CD14-positive monocyte (primary cell): ENCODE measurements at regions not wholly inside any gene's neighbourhood (a gene's known extent, or its start where the extent isn't known, plus 50 kb on each side); places are given as distances from the start of the nearest gene placed in this dataset.

Source experiments
- DNase-seq, 3 donors: peaks; one replicate each; pipeline ENCODE4 v3.0.0-alpha.2; 2011 to 2022
- H2AFZ ChIP-seq: 2 replicates; pipeline ENCODE4 v1.6.0; 2012; ENCODE audit warnings: mild to moderate bottlenecking, low read depth, low read length, inconsistent platforms; ENCODE audit not compliant: insufficient read depth, poor library complexity, severe bottlenecking
- H3K27ac ChIP-seq, 2 donors: 1 replicate in 1 of 2; 2 replicates in 1 of 2; pipeline ENCODE4 v1.5.1; 2012 to 2013; ENCODE audit warnings: low read length in 2 of 2, control low read depth in 1 of 2, inconsistent platforms in 1 of 2, low read depth in 1 of 2, mild to moderate bottlenecking in 1 of 2
- H3K27me3 ChIP-seq, 2 donors: one replicate each; pipeline versions ENCODE4 v1.6.0 to v1.6.1; 2011 to 2013; ENCODE audit warnings: low read length in 2 of 2; ENCODE audit not compliant: control insufficient read depth in 2 of 2, insufficient read depth in 2 of 2
- H3K36me3 ChIP-seq, 2 donors: replicated peaks in 1 of 2; 1 replicate in 1 of 2; 2 replicates in 1 of 2; pipeline versions ENCODE4 v1.5.1 to v1.6.1; 2012 to 2013; ENCODE audit warnings: low read length in 2 of 2, control low read depth in 1 of 2, inconsistent platforms in 1 of 2, mild to moderate bottlenecking in 1 of 2; ENCODE audit not compliant: insufficient read depth in 2 of 2, control insufficient read depth in 1 of 2
- H3K4me1 ChIP-seq, 2 donors: 1 replicate in 1 of 2; 2 replicates in 1 of 2; pipeline versions ENCODE4 v1.5.1 to v1.6.1; 2012 to 2013; ENCODE audit warnings: low read length in 2 of 2, control low read depth in 1 of 2, inconsistent platforms in 1 of 2, mild to moderate bottlenecking in 1 of 2, moderate library complexity in 1 of 2; ENCODE audit not compliant: insufficient read depth in 2 of 2, control insufficient read depth in 1 of 2
- H3K4me2 ChIP-seq: replicated peaks from 2 replicates; pipeline ENCODE3; 2012; ENCODE audit warnings: low read length, moderate library complexity, mild to moderate bottlenecking; ENCODE audit not compliant: poor library complexity, severe bottlenecking; ENCODE audit errors: extremely low read depth
- H3K4me3 ChIP-seq, 3 experiments: fragments of 200-600 bp in 1 of 3; sonication (generic) in 1 of 3; replicated peaks in 1 of 3; 1 replicate in 2 of 3; 2 replicates in 1 of 3; pipeline ENCODE4 v1.5.1; 2011 to 2013; ENCODE audit warnings: low read length in 3 of 3, mild to moderate bottlenecking in 3 of 3, control low read depth in 2 of 3, low read depth in 2 of 3, inconsistent platforms in 1 of 3, moderate library complexity in 1 of 3
- H3K79me2 ChIP-seq: 2 replicates; pipeline ENCODE4 v1.6.0; 2012; ENCODE audit warnings: mild to moderate bottlenecking, control low read depth, inconsistent platforms, low read length, moderate library complexity; ENCODE audit not compliant: insufficient read depth
- H3K9ac ChIP-seq: 2 replicates; pipeline ENCODE4 v1.6.0; 2017; ENCODE audit warnings: low read length, mild to moderate bottlenecking; ENCODE audit not compliant: insufficient read depth, poor library complexity, severe bottlenecking
- H3K9me3 ChIP-seq, 2 donors: replicated peaks in 1 of 2; 1 replicate in 1 of 2; 2 replicates in 1 of 2; pipeline versions ENCODE4 v1.5.1 to v1.6.1; 2012 to 2013; ENCODE audit warnings: low read length in 2 of 2, control low read depth in 1 of 2; ENCODE audit not compliant: control insufficient read depth in 1 of 2, insufficient read depth in 1 of 2
- H4K20me1 ChIP-seq: 2 replicates; pipeline ENCODE4 v1.6.0; 2012; ENCODE audit warnings: mild to moderate bottlenecking, low read length, control low read depth, moderate library complexity; ENCODE audit not compliant: insufficient read depth
- H3K27ac Mint-ChIP-seq, 7 donors: one replicate each; pipeline ENCODE4 v1.8.0; 2020; ENCODE audit warnings: mild to moderate bottlenecking in 7 of 7, mixed read lengths in 7 of 7, moderate library complexity in 6 of 7, inconsistent platforms in 2 of 7
- H3K27me3 Mint-ChIP-seq, 3 donors: one replicate each; pipeline ENCODE4 v1.8.0; 2021 to 2022; ENCODE audit warnings: low read depth in 3 of 3, mild to moderate bottlenecking in 3 of 3, mixed read lengths in 3 of 3, moderate library complexity in 3 of 3, inconsistent platforms in 1 of 3
- H3K36me3 Mint-ChIP-seq, 2 donors: one replicate each; pipeline ENCODE4 v1.8.0; 2020; ENCODE audit warnings: mixed read lengths in 2 of 2, inconsistent platforms in 1 of 2, mild to moderate bottlenecking in 1 of 2
- H3K4me1 Mint-ChIP-seq: one replicate; pipeline ENCODE4 v1.8.0; 2020; ENCODE audit warnings: mild to moderate bottlenecking, mixed read lengths
- H3K4me3 Mint-ChIP-seq, 2 donors: one replicate each; pipeline ENCODE4 v1.8.0; 2020; ENCODE audit warnings: mild to moderate bottlenecking in 2 of 2, mixed read lengths in 2 of 2, moderate library complexity in 1 of 2
- H3K9me3 Mint-ChIP-seq, 7 donors: one replicate each; pipeline ENCODE4 v1.8.0; 2020 to 2022; ENCODE audit warnings: mixed read lengths in 7 of 7, mild to moderate bottlenecking in 6 of 7, moderate library complexity in 6 of 7, inconsistent platforms in 2 of 7
- WGBS: methylation state at CpG from one replicate; pipeline ENCODE4 v1.1.5; 2013; ENCODE audit warnings: missing lambda C conversion rate; ENCODE audit not compliant: insufficient coverage; 5-methylcytosine and 5-hydroxymethylcytosine counted together
- intact Hi-C, 2 donors: fragments of 100-400 bp; cut with micrococcal nuclease; formaldehyde crosslinking; loops; one replicate each; pipeline versions ENCODE4 v1.15.0 to v1.15.1; 2023
- TF ChIP-seq, protein P1 (sequence below): fragments of 200-600 bp; IDR thresholded peaks from one replicate; pipeline ENCODE4 v1.8.0; 2022; ENCODE audit warnings: antibody characterized with exemption, mild to moderate bottlenecking

- Histone ChIP-seq H4K20me1 (no peaks in the 10 kb centered on the region), H3K27ac (no peak overlapping the region), H3K27me3 (no peaks in the 10 kb centered on the region), H3K79me2 (no peaks in the 10 kb centered on the region), H2AFZ (no peak overlapping the region), H3K9ac (no peak overlapping the region), H3K4me3 (no peak overlapping the region), H3K4me2 (no peak overlapping the region), H3K9me3 (no peaks in the 10 kb centered on the region), H3K36me3 (no peaks in the 10 kb centered on the region), H3K4me1 (no peaks in the 10 kb centered on the region)
- no peaks in the 10 kb centered on the region for H3K4me1 Mint-ChIP-seq
- no peak overlapping the region for H3K27ac Mint-ChIP-seq
- no peaks in the 10 kb centered on the region for H3K9me3 Mint-ChIP-seq
- H3K27me3 Mint-ChIP-seq = peaks cover 0 to 2% (median 0%) of the 10 kb centered on the region in 3 donors
- TF ChIP-seq, protein P1, sequence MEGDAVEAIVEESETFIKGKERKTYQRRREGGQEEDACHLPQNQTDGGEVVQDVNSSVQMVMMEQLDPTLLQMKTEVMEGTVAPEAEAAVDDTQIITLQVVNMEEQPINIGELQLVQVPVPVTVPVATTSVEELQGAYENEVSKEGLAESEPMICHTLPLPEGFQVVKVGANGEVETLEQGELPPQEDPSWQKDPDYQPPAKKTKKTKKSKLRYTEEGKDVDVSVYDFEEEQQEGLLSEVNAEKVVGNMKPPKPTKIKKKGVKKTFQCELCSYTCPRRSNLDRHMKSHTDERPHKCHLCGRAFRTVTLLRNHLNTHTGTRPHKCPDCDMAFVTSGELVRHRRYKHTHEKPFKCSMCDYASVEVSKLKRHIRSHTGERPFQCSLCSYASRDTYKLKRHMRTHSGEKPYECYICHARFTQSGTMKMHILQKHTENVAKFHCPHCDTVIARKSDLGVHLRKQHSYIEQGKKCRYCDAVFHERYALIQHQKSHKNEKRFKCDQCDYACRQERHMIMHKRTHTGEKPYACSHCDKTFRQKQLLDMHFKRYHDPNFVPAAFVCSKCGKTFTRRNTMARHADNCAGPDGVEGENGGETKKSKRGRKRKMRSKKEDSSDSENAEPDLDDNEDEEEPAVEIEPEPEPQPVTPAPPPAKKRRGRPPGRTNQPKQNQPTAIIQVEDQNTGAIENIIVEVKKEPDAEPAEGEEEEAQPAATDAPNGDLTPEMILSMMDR = no peak
- DNase-seq = no peak
- no CpG with 5 or more reads among the region's 1 CpG for WGBS
- intact Hi-C loops = no loop called here
- H3K4me3 Mint-ChIP-seq = no peak overlapping the region
- H3K36me3 Mint-ChIP-seq = no peaks in the 10 kb centered on the region
These were observed 504.7 kb downstream of the KCNJ3 start for GRCh38 chr2:155203178-155203577.

GRCh38 chr2:155200753-155201152 lies 502.3 kb downstream of the KCNJ3 start:
- Histone ChIP-seq H3K4me1 (no peaks in the 10 kb centered on the region), H3K27me3 (no peaks in the 10 kb centered on the region), H2AFZ (no peak overlapping the region), H3K9me3 (no peaks in the 10 kb centered on the region), H4K20me1 (no peaks in the 10 kb centered on the region), H3K9ac (no peak overlapping the region), H3K27ac (no peak overlapping the region), H3K79me2 (no peaks in the 10 kb centered on the region), H3K36me3 (no peaks in the 10 kb centered on the region), H3K4me2 (no peak overlapping the region), H3K4me3 (no peak overlapping the region)
- Mint-ChIP-seq H3K36me3 (no peaks in the 10 kb centered on the region), H3K9me3 (peaks cover 0 to 2% (median 0%) of the 10 kb centered on the region in 7 donors), H3K27ac (no peak overlapping the region), H3K4me1 (no peaks in the 10 kb centered on the region), H3K4me3 (no peak overlapping the region), H3K27me3 (peaks cover 0 to 2% (median 0%) of the 10 kb centered on the region in 3 donors)
- intact Hi-C loops = no loop called here
- no peak for DNase-seq
- TF ChIP-seq, protein P1 = no peak
